SK-N-DZ (cell line): ENCODE measurements at regions not wholly inside any gene's neighbourhood (a gene's known extent, or its start where the extent isn't known, plus 50 kb on each side); places are given as distances from the start of the nearest gene placed in this dataset.

ENCODE experiments used
- small RNA-seq, 2 experiments: library from RNA; depleted of rRNA; stranded (forward); fragments of <200 nt; gene quantifications; one replicate each; pipeline ENCODE3, GENCODE V24; 2014

Small RNAs in the stretch of these regions (small RNA-seq; reads per million reads assigned to genes)
- 0 to 0.04 reads per million in 2 experiments for gene RNU6-439P
